PC-3 (cell line): ENCODE measurements at regions not wholly inside any gene's neighbourhood (a gene's known extent, or its start where the extent isn't known, plus 50 kb on each side); places are given as distances from the start of the nearest gene placed in this dataset.

Experiments
- CTCF ChIP-seq: fragments of 300-600 bp; sonication (generic); conservative IDR thresholded peaks from 2 replicates; pipeline ENCODE4 v1.5.1; 2017; ENCODE audit warnings: antibody characterized with exemption, low read depth, mild to moderate bottlenecking, low read length
- EZH2 ChIP-seq: fragments of 300-600 bp; sonication (generic); IDR thresholded peaks from one replicate; pipeline ENCODE4 v1.6.1; 2017; ENCODE audit warnings: antibody characterized with exemption, mild to moderate bottlenecking, low read length; ENCODE audit not compliant: unreplicated experiment

DNA sequence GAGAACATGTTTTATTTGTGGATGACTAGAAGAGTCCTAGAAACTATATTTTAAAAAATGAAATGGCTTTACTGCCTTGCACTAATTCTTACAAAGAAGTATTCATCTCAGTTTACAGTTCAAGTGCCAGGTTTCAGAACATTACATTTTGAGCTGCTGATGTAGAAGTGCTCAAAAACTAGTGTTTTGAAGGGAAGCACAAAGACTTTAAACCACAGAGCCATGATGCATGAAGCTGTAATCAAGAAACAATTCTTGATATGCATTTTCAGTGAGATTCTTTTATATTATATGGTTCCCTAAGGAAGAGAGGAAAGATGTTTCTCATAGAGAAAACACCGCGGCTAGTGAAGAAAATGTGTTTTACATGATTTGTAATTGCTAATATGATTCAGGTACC, 1163.0 kb downstream of the RAPGEF2 start:
- TF ChIP-seq EZH2 (no peak), CTCF (no peak)
